ENCODE measurements at regions not wholly inside any gene's neighbourhood (a gene's known extent, or its start where the extent isn't known, plus 50 kb on each side); places are given as distances from the start of the nearest gene placed in this dataset.

DNA sequence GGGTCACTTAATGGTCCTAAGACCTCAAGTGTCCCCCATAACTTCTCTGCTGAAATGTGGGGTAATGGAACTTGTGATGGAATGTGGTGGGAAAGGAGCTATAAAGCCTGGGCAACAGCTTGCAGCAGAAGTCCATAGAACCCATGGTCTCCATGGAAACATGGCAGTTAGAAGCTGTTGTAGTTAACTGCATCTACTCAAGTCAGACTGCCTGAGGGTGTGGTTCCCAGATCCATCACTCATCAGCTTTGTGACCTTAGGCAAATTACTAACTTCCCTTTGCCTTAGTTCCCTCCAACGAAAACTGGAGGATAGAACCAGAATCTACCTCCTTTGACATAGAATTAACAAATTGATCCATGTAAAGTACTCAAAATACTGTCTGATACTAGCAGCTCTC is 113.0 kb downstream of the SPATA18 start:
- TF ChIP-seq TAF1 (IDR thresholded peaks at IDR 0.05; ENCODE audit: low read depth) = no peak
- TF ChIP-seq, protein P1, sequence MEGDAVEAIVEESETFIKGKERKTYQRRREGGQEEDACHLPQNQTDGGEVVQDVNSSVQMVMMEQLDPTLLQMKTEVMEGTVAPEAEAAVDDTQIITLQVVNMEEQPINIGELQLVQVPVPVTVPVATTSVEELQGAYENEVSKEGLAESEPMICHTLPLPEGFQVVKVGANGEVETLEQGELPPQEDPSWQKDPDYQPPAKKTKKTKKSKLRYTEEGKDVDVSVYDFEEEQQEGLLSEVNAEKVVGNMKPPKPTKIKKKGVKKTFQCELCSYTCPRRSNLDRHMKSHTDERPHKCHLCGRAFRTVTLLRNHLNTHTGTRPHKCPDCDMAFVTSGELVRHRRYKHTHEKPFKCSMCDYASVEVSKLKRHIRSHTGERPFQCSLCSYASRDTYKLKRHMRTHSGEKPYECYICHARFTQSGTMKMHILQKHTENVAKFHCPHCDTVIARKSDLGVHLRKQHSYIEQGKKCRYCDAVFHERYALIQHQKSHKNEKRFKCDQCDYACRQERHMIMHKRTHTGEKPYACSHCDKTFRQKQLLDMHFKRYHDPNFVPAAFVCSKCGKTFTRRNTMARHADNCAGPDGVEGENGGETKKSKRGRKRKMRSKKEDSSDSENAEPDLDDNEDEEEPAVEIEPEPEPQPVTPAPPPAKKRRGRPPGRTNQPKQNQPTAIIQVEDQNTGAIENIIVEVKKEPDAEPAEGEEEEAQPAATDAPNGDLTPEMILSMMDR (IDR thresholded peaks at IDR 0.05; ENCODE audit: poor library complexity, severe bottlenecking) = no peak
- TF ChIP-seq MXI1 (conservative IDR thresholded peaks at IDR 0.05; ENCODE audit: poor library complexity, severe bottlenecking) = no peak
- TF ChIP-seq EZH2 (IDR thresholded peaks at IDR 0.05; ENCODE audit: borderline replicate concordance, insufficient read depth, low read length, poor library complexity, severe bottlenecking) = no peak

Data from neural cell (in vitro differentiated cells).